AG10803 (cell line): ENCODE measurements at regions not wholly inside any gene's neighbourhood (a gene's known extent, or its start where the extent isn't known, plus 50 kb on each side); places are given as distances from the start of the nearest gene placed in this dataset.

ENCODE experiments used
- DNase-seq: peaks from one replicate; pipeline ENCODE4 v3.0.0; 2010; ENCODE audit warnings: low read depth
- H3K4me3 ChIP-seq: 2 replicates; pipeline ENCODE4 v1.5.1; 2011; ENCODE audit warnings: mild to moderate bottlenecking, low read length, control low read depth
- TF ChIP-seq, protein P1 (sequence below): conservative IDR thresholded peaks from 2 replicates; pipeline ENCODE4 v1.5.1; 2011; ENCODE audit warnings: mild to moderate bottlenecking, low read length, control low read depth, inconsistent platforms

DNA sequence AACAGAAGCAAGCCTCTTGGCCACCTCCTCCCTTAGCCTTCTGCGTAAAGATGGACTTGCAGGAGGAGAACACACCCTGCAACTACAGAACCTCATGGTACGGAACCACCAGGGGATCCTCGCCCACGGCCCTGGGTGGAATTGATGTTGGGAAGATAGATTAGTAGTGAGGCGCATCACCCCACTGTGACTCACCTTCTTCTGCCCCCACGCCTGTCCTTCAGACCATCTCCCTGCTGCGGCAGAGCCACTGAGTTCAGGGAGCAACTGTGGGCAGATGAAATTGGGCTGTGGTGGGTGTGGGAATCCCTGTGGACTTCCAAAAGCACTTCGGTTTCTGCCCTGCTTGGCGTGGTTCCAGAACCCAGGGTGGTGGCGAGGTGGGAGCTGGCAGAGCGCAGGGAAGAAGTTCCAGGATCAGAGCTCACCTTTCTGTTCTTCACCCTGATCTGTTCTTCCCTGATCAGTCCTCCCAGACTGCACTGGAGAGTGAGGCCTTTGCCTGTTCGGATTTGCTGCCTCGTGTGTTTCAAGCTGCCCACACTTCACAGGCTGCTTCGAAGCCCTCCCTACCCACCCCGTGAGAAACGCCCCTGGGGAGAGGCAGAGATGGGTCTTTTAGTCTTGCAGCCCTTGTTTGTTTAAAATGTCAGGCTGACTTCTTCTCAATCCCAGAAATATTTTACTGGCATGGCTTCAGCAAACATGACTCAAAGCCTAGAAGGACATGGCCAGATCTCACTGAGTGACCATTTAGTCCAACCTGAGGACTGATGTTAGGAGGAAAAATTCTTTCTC, 92.8 kb upstream of the MLN start:
- peak; percentile 22 for DNase-seq
- TF ChIP-seq, protein P1, sequence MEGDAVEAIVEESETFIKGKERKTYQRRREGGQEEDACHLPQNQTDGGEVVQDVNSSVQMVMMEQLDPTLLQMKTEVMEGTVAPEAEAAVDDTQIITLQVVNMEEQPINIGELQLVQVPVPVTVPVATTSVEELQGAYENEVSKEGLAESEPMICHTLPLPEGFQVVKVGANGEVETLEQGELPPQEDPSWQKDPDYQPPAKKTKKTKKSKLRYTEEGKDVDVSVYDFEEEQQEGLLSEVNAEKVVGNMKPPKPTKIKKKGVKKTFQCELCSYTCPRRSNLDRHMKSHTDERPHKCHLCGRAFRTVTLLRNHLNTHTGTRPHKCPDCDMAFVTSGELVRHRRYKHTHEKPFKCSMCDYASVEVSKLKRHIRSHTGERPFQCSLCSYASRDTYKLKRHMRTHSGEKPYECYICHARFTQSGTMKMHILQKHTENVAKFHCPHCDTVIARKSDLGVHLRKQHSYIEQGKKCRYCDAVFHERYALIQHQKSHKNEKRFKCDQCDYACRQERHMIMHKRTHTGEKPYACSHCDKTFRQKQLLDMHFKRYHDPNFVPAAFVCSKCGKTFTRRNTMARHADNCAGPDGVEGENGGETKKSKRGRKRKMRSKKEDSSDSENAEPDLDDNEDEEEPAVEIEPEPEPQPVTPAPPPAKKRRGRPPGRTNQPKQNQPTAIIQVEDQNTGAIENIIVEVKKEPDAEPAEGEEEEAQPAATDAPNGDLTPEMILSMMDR, result no peak

DNA sequence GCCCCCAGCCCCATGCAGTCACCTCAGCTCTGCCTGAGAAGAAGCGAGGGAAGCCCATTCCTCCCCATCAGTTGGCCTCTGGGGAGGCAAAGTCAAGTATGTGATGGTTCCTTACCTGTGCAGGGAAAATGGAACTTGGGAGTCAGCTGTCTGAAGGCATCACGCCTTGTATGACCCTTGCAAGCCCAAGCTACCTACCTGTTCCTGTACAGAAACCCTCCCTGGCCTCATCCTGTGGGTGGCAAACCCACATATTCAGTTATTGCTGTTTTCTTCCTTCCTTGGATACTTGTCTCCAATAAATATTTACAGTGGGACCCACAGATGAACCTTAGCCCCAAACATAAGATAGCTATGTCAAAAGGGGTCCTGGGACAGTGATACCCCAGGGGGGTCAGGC, 92.2 kb upstream of the MLN start:
- TF ChIP-seq, protein P1, result no peak

More for the DNA sequence above, 92.8 kb upstream of the MLN start:
- no peak overlapping the region for H3K4me3 ChIP-seq

DNA sequence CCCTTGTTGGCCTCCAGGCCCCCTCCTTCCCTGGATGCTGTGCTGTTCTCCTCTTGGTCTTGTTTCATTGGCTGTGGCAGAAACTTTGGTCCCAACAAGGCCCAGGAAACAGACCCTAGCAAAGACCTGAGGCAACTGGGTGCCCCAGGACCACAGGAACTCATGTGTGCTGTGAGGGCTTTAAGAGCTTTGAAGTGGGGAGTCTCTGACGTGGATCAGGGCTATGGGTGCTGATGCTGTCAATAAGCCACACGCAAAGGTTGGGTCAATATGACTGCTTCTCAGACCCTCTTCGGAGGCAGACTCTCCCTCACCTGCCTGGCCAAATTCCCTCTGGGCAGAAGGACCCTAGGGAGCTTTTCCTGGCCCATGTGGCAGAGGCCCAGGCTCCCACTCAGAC, 91.5 kb upstream of the MLN start:
- no peak for DNase-seq
- H3K4me3 ChIP-seq, result no peak overlapping the region
- TF ChIP-seq, protein P1, result no peak

More for the DNA sequence above, 92.2 kb upstream of the MLN start:
- no peak overlapping the region for H3K4me3 ChIP-seq
- no peak for DNase-seq

DNA sequence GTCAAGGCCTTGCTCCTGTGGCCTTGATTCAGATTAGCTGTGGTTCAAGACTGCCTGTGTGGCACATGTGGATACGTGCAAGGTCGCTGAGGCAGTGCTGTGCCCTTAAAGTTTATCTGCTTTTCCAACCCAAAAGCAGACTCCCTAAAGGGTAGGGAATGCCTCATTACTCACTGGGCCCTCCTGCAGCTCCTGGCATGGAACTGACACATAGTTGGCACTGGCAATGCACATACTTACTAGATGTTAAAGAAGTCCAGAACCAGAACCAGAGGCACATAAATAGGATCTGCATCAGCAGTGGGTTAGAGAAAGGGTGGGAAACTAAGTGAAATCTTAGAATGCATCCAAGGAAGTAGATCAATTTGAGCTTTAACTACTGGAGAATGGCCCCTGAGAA, 90.6 kb upstream of the MLN start:
- no peak overlapping the region for H3K4me3 ChIP-seq
- peak; percentile 80 for DNase-seq
- TF ChIP-seq, protein P1, result no peak

DNA sequence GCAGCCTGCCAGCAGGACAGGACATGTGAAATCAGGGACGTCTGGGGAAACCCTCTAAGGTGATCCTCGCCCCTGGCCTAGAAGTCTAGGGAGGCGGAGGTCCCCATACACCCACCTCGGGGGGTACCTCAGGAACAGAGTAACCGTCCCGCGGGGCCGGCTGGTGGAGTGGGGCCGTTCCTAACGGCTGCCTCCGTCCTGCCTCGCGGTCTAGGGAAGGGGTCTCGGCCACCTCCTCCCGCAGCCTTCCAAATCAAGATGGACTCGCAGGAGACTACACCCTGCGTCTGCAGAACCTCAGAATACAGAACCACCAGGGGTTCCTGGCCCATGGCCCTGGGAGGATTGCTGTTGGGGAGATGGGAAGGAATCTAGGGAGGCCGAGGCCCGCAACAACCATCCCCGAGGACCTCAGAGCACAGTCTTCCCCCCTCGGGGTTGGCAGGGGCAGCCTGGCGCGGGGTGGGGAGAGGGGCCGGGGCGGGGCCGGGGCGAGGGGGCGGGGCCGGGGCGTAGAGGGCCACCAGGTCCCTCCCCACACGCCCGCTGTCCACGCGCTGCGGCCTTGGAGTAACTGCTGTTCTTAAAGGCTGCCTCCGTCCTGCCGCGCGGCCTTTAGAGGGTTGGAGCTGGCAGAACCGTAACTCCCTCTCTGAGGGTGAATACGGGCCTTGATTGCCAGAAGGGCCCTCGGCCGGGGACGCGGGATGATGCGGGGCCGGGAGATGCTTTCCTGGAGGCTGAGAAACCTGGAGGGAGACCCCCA, 89.0 kb upstream of the MLN start:
- TF ChIP-seq, protein P1, result no peak
- H3K4me3 ChIP-seq, result no peak overlapping the region
- no peak for DNase-seq

DNA sequence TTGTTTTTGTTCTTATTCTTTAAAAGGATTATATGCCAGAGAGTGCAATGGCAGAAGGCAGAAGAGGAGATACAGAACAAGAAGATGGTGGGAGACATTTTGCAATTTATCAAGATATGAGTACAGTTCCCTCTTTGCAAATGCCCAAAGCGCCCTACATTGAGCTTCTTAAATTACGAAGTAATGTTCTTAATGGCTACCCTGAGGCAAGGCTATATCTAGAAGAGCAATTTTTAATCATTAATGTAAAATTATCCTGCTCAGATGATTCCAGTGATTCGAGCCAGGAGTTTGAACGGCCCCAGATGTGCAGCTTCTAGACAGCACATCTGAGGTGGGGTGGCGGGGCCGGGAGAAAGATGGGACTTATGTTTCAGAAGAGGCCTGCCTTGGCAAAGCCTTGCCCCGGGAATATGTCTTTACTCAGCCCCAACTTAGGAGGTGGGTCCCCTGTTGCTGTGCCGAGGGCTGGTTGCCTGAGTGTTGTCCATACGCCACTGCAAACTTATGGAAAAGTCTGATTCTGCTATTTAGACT, 84.9 kb upstream of the MLN start:
- no peak for DNase-seq
- TF ChIP-seq, protein P1, result no peak
- no peak overlapping the region for H3K4me3 ChIP-seq

DNA sequence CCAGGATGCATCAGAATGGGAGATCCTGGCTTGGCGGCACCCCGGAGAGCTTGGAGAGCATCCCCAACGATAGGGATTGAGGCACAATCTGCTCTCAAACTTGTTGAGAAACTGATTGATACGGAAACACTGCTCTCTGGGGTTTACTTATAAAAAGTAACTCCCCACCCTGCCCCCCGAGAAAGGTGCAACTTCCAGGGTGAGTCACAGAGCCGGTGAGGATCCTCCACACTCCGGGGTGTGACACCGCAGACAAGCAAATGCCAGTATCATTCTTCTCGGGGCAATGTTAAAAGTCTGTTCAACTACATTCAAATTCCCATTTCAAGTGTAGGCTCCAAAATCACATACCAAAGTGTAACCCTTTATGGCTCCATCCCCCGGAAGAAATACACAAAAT, 84.4 kb upstream of the MLN start:
- no peak overlapping the region for H3K4me3 ChIP-seq
- TF ChIP-seq, protein P1, result no peak
- no peak for DNase-seq
